GM12873 (cell line): ENCODE measurements at regions not wholly inside any gene's neighbourhood (a gene's known extent, or its start where the extent isn't known, plus 50 kb on each side); places are given as distances from the start of the nearest gene placed in this dataset.

Experiments used
- CTCF ChIP-seq: IDR thresholded peaks from 2 replicates; pipeline ENCODE4 v1.5.1; 2012; ENCODE audit warnings: low read depth, mild to moderate bottlenecking, moderate library complexity, low read length, control low read depth; ENCODE audit not compliant: insufficient read depth; ENCODE audit errors: missing control alignments

- no peak for TF ChIP-seq CTCF
These were observed 171.8 kb downstream of the TOMM20 start for GRCh38 chr1:234956821-234957329.

- no peak for TF ChIP-seq CTCF
These were observed 173.4 kb downstream of the TOMM20 start for GRCh38 chr1:234955107-234955731.

GRCh38 chr1:234954613-234955012 is 174.0 kb downstream of the TOMM20 start:
- TF ChIP-seq CTCF = no peak

- TF ChIP-seq CTCF = no peak
These were observed 174.8 kb downstream of the TOMM20 start for GRCh38 chr1:234953655-234954405.

- TF ChIP-seq CTCF = no peak
These were observed 178.0 kb downstream of the TOMM20 start for GRCh38 chr1:234950598-234950997.

- TF ChIP-seq CTCF = no peak
These were observed 183.9 kb downstream of the TOMM20 start for GRCh38 chr1:234944439-234945344.
